Mucosa of descending colon (tissue), 3 donors: ENCODE measurements at regions not wholly inside any gene's neighbourhood (a gene's known extent, or its start where the extent isn't known, plus 50 kb on each side); places are given as distances from the start of the nearest gene placed in this dataset.
A peak's percentile ranks its signal among the peaks of the same experiment; 100 is the strongest.

Experiments
- ATAC-seq: fragments of 200-7000 bp; cut with Tn5 transposase; one replicate; pipeline ENCODE4 v1.9.1; 2020; ENCODE audit warnings: mild to moderate bottlenecking, moderate library complexity
- DNase-seq, 3 donors: peaks; one replicate each; pipeline ENCODE4 v3.0.0-alpha.2; 2020
- H3K36me3 ChIP-seq: fragments of 200-600 bp; one replicate; pipeline ENCODE4 v1.8.0; 2021; ENCODE audit warnings: low read depth, mild to moderate bottlenecking
- H3K4me1 ChIP-seq: fragments of 200-600 bp; one replicate; pipeline ENCODE4 v1.8.0; 2021; ENCODE audit warnings: low read depth, mild to moderate bottlenecking
- H3K4me3 ChIP-seq: fragments of 200-600 bp; one replicate; pipeline ENCODE4 v1.8.0; 2021; ENCODE audit warnings: mild to moderate bottlenecking
- H3K9me3 ChIP-seq: fragments of 200-600 bp; one replicate; pipeline ENCODE4 v1.8.0; 2021; ENCODE audit warnings: mild to moderate bottlenecking
- intact Hi-C, 2 donors: fragments of 100-400 bp; cut with DNase I in 1 of 2; cut with micrococcal nuclease in 1 of 2; formaldehyde crosslinking; loops; one replicate each; pipeline versions ENCODE4 v1.11.0 to v1.11.1; 2022; cut with DNase I, micrococcal nuclease
- TF ChIP-seq, protein P1 (sequence below): fragments of 200-600 bp; IDR thresholded peaks from one replicate; pipeline ENCODE4 v1.8.0; 2022; ENCODE audit warnings: antibody characterized with exemption, mild to moderate bottlenecking
- donor health status: DM: no; HTN: no; CAD: no; lungs with moderate emphysema.
- donor health status: DM: no; HTN: no; CAD: no.
- donor health status: DM: no; HTN: yes; CAD: no.

DNA sequence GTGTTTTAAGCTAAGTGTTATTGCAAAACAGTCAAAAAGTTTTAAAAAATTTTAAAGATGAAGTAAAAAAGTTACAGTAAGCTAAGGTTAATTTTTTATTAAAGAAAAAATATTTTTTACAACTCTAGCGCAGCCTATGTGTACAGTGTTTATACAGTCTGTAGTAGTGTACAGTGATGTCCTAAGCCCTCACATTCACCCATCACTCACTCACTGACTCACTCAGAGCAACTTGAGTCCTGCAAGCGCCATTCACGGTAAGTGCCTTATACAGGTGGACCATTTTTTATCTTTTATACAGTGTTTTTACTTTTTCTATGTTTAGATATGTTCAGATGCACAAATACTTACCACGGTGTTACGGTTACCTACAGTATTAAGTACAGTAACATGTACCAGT is 83.4 kb upstream of the STMND1 start:
- no peaks in the 10 kb centered on the region for H3K36me3 ChIP-seq
- intact Hi-C loops, result no loop called here
- TF ChIP-seq, protein P1, sequence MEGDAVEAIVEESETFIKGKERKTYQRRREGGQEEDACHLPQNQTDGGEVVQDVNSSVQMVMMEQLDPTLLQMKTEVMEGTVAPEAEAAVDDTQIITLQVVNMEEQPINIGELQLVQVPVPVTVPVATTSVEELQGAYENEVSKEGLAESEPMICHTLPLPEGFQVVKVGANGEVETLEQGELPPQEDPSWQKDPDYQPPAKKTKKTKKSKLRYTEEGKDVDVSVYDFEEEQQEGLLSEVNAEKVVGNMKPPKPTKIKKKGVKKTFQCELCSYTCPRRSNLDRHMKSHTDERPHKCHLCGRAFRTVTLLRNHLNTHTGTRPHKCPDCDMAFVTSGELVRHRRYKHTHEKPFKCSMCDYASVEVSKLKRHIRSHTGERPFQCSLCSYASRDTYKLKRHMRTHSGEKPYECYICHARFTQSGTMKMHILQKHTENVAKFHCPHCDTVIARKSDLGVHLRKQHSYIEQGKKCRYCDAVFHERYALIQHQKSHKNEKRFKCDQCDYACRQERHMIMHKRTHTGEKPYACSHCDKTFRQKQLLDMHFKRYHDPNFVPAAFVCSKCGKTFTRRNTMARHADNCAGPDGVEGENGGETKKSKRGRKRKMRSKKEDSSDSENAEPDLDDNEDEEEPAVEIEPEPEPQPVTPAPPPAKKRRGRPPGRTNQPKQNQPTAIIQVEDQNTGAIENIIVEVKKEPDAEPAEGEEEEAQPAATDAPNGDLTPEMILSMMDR, result no peak

GRCh38 chr6:17017416-17017815 is 84.4 kb upstream of the STMND1 start:
- DNase-seq (no peak), ATAC-seq (no peak)
- Histone ChIP-seq H3K4me3 (no peak overlapping the region), H3K36me3 (no peaks in the 10 kb centered on the region), H3K4me1 (no peaks in the 10 kb centered on the region), H3K9me3 (no peaks in the 10 kb centered on the region)
- intact Hi-C loops, result no loop called here
- TF ChIP-seq, protein P1, result no peak

More for the DNA sequence above, 83.4 kb upstream of the STMND1 start:
- DNase-seq (no peak), ATAC-seq (no peak)
- H3K4me3 ChIP-seq, result no peak overlapping the region
- no peaks in the 10 kb centered on the region for H3K9me3 ChIP-seq
- H3K4me1 ChIP-seq, result no peaks in the 10 kb centered on the region

GRCh38 chr6:17015551-17016381 is 86.1 kb upstream of the STMND1 start:
- ATAC-seq (peak; percentile 51), DNase-seq (peak; percentile 24 to 54 (median 52))
- Histone ChIP-seq H3K9me3 (no peaks in the 10 kb centered on the region), H3K36me3 (no peaks in the 10 kb centered on the region), H3K4me3 (no peak overlapping the region), H3K4me1 (no peaks in the 10 kb centered on the region)
- TF ChIP-seq, protein P1, result no peak
- intact Hi-C loops, result no loop called here

DNA sequence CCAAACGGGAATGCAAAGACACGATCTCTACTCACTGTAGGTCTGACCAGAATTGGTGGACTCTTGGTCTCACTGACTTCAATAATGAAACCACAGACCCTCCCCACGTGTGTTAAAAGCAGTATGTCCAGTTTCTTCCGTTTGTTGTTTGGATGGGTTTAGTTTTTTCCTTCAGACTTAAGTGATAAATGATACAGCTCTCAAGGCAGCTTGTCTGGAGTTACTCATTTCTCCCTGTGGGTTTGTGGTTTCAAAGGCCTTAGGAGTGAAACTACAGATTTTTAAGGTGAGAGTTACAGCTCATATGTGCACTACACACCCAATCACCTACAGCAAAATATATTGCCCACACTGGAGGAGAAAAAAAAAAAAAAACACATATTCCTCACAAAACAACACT is 86.7 kb upstream of the STMND1 start:
- TF ChIP-seq, protein P1, result no peak
- Histone ChIP-seq H3K36me3 (no peaks in the 10 kb centered on the region), H3K9me3 (no peaks in the 10 kb centered on the region), H3K4me3 (no peak overlapping the region), H3K4me1 (no peaks in the 10 kb centered on the region)
- no peak for DNase-seq
- intact Hi-C loops, result no loop called here
- no peak for ATAC-seq

- TF ChIP-seq, protein P1, result no peak
- Histone ChIP-seq H3K36me3 (no peaks in the 10 kb centered on the region), H3K4me3 (no peak overlapping the region), H3K4me1 (no peaks in the 10 kb centered on the region), H3K9me3 (no peaks in the 10 kb centered on the region)
- DNase-seq (no peak), ATAC-seq (no peak)
- intact Hi-C loops, result no loop called here
Measured at GRCh38 chr6:17013701-17014100, 88.1 kb upstream of the STMND1 start.
